T-helper 1 cell treated with Interleukin-12 subunit alpha and Interleukin-12 subunit beta and Interleukin-4 antibody, amounts not matched to agents 30 μg/mL and 1 μg/mL, for 36 hours (primary cell): ENCODE measurements at regions not wholly inside any gene's neighbourhood (a gene's known extent, or its start where the extent isn't known, plus 50 kb on each side); places are given as distances from the start of the nearest gene placed in this dataset.

Source experiments
- H3K27ac Mint-ChIP-seq: one replicate; pipeline ENCODE4 v1.8.0; 2021; ENCODE audit warnings: mild to moderate bottlenecking, mixed read lengths
- H3K27me3 Mint-ChIP-seq: one replicate; pipeline ENCODE4 v1.8.0; 2021; ENCODE audit warnings: low read depth, mixed read lengths
- H3K36me3 Mint-ChIP-seq: one replicate; pipeline ENCODE4 v1.8.0; 2021; ENCODE audit warnings: low read depth, mixed read lengths
- H3K4me1 Mint-ChIP-seq: one replicate; pipeline ENCODE4 v1.8.0; 2021; ENCODE audit warnings: low read depth, mixed read lengths
- H3K4me3 Mint-ChIP-seq: one replicate; pipeline ENCODE4 v1.8.0; 2021; ENCODE audit warnings: mild to moderate bottlenecking, moderate library complexity, mixed read lengths
- H3K9me3 Mint-ChIP-seq: one replicate; pipeline ENCODE4 v1.8.0; 2021; ENCODE audit warnings: mixed read lengths

DNA sequence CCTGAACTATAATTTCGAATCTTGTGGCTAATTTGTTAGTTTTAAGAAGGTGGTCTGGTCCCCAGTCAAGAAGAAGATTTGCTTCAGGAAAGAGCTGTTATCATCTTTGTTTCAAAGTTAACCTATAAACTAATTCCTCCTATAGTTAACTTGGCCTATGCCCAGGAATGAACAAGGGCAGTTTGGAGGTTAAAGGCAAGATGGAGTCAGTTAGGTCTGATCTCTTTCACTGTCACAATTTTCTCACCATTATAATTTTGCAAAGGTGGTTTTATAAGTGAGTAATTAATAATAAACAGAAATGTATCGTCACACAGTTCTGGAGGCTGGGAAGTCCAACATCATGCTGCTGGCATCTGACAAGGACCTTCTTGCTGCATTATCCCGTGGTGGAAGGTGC, 238.6 kb downstream of the PIK3R1 start:
- H3K36me3 Mint-ChIP-seq = no peaks in the 10 kb centered on the region
- H3K27me3 Mint-ChIP-seq = peaks cover 40% of the 10 kb centered on the region
- H3K9me3 Mint-ChIP-seq = no peaks in the 10 kb centered on the region
- no peak overlapping the region for H3K27ac Mint-ChIP-seq
- peaks cover 10% of the 10 kb centered on the region for H3K4me1 Mint-ChIP-seq
- H3K4me3 Mint-ChIP-seq = no peak overlapping the region

DNA sequence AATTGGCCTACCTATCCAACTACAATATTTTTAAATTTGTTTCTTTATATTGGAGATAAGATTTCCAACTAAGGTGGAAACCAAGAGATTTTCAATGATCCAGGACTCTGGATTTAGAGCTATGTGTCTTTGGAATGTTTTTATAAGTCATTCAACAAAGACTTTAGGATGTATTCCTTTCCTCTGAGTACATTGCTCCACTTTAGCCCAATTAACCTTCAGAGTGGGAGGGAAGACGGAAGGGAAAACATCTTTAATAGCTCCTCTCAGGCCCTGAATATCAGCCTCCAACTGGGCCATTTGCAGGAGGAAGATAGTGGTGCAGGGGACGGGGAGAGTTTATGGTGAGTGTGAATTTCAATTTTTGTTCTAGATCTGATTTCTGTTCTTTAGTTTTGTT, 239.2 kb downstream of the PIK3R1 start:
- Mint-ChIP-seq H3K9me3 (no peaks in the 10 kb centered on the region), H3K4me3 (no peak overlapping the region), H3K36me3 (no peaks in the 10 kb centered on the region), H3K4me1 (peaks cover 10% of the 10 kb centered on the region), H3K27ac (no peak overlapping the region), H3K27me3 (peaks cover 40% of the 10 kb centered on the region)

DNA sequence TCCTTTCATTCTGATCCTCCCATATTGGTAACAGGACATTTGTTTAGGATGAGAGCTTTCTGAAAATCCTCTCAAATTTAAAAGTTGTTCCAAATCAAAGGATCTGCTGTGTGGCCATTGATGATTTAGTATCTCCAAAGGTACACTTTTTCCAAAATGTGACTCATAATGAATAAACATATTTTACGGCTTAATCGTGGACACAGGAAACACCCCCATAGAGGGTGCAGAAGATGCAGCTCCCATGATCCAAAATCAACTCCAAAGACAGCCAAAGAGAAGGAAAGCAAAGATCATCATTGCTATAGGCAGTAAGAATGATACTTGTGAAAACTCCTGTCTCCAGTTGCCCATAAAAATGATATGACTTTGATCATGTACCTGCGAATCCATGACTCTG, 239.7 kb downstream of the PIK3R1 start:
- Mint-ChIP-seq H3K36me3 (no peaks in the 10 kb centered on the region), H3K9me3 (no peaks in the 10 kb centered on the region), H3K27ac (no peak overlapping the region), H3K4me1 (peaks cover 12% of the 10 kb centered on the region), H3K27me3 (peaks cover 37% of the 10 kb centered on the region), H3K4me3 (no peak overlapping the region)

DNA sequence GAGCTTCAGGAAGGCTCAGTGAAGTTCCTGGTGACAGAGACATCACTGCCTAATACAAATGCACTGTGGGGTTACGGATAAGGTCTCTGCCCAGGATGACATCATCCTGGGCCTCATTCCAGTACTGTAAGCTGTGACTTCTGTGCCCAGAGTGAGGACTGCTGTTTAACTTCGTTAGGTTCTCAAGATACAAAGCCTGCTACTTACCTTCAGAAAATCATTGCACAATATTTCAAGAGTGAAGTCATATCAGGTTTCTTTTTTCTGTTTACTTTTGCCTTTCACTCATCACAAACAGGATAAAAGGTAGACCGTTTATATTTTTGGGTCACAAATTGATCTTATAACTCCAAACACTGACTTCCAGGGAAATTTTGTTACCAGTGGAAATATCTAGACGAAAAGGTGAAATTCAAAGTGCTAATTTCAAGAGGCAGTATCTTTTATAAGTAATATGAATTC, 241.2 kb downstream of the PIK3R1 start:
- H3K27ac Mint-ChIP-seq = no peak overlapping the region

DNA sequence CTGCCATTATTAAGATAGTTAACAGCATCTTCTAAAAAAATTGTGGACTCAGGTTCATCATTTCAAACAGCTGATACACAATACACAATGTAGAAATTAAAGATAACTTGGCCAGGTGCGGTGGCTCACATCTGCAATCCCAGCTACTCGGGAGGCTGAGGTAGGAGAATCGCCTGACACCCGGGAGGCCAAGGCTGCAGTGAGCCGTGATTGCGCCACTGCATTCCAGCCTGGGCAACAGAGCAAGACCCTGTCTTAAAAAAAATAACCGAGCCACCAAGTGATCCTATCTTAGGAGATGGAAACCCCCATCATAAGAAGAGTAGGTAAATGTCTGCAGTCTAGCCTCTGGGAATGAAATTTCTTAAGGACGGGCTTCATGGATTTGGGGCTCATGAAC, 241.7 kb downstream of the PIK3R1 start:
- Mint-ChIP-seq H3K4me3 (no peak overlapping the region), H3K36me3 (no peaks in the 10 kb centered on the region), H3K27ac (no peak overlapping the region), H3K4me1 (peaks cover 12% of the 10 kb centered on the region), H3K9me3 (no peaks in the 10 kb centered on the region), H3K27me3 (peaks cover 28% of the 10 kb centered on the region)

More for the DNA sequence above, 241.2 kb downstream of the PIK3R1 start:
- Mint-ChIP-seq H3K27me3 (peaks cover 29% of the 10 kb centered on the region), H3K4me1 (peaks cover 12% of the 10 kb centered on the region), H3K9me3 (no peaks in the 10 kb centered on the region), H3K4me3 (no peak overlapping the region), H3K36me3 (no peaks in the 10 kb centered on the region)

DNA sequence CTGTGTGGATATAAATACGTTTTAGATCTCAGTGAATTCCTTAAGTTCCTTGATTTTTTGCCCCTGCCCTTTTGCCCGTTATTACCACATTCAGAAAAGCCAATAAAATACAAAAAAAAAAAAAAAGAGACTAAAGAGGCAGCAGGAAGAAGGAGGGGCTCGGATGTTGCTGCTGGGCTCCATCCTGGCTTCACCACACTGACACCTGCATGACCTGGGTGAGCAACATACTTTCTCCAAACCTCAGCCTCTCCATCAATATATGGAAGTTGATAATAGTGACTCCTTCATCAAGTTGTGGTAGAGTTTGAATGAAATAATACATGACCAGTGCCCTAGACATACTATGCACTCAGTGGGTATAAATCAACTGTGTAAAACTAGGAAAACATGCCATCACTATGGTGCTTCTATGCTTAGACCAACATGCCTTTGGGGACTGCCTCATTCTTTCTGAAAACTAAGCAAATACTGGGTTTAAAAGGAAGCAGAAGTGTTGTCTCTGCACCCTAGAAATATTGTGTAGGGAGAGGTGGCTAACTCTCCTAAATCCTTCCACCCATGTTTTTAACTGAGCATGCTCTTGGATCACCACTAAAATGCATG, 243.0 kb downstream of the PIK3R1 start:
- H3K9me3 Mint-ChIP-seq = no peaks in the 10 kb centered on the region
- no peaks in the 10 kb centered on the region for H3K36me3 Mint-ChIP-seq
- H3K27me3 Mint-ChIP-seq = peaks cover 22% of the 10 kb centered on the region
- H3K4me3 Mint-ChIP-seq = no peak overlapping the region
- no peak overlapping the region for H3K27ac Mint-ChIP-seq
- peaks cover 12% of the 10 kb centered on the region for H3K4me1 Mint-ChIP-seq

DNA sequence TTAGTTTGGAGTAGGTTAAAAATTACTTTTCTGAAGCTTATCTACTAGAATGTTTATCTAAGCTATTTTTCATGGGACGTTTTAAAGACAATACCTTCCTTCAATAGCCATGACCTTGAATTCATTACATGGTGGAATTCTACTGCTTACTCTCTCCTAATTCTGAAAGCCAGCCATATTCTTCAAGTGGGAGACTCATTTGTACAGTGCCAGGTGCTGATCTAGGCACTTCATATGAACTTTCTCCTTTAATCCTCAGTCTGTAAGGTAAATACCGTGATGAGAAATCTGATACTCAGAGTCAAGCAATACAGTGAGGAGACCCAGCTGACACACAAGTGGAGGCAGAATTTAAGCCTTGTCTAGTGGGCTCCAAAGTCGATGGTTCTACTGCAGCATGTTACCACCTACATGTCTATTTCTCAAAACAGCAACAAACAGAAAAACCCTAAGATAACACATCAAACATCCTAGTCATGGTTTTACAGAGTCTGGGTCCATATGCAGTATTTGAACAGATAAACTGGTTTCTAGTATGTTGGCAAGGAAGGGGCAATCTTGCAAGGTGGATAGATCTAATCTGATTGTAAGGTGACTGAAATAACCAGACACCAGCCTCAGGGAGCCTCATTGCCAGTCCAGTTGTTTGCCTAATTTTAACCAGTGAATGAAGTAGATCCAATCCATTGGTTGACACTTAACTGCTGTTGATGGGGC, 243.7 kb downstream of the PIK3R1 start:
- peaks cover 15% of the 10 kb centered on the region for H3K27me3 Mint-ChIP-seq
- no peaks in the 10 kb centered on the region for H3K36me3 Mint-ChIP-seq
- no peaks in the 10 kb centered on the region for H3K9me3 Mint-ChIP-seq
- no peak overlapping the region for H3K4me3 Mint-ChIP-seq
- H3K27ac Mint-ChIP-seq = no peak overlapping the region
- H3K4me1 Mint-ChIP-seq = peaks cover 12% of the 10 kb centered on the region

DNA sequence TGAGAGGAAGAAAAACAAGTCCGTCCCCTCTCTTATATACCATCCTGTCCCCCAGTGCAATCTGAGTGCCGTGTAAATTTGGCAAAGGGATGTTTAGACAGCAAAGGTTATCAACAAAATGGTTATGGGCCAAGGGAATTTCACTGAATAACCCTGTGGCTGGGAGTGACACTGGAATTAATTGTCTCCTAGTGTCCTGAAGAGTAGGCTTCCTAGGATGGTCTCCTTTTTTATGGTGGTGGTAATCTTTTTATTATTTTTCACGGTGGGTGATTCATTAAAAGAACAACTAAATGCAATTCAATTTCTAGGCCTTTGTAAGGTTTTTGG, 244.2 kb downstream of the PIK3R1 start:
- no peaks in the 10 kb centered on the region for H3K36me3 Mint-ChIP-seq
- no peaks in the 10 kb centered on the region for H3K9me3 Mint-ChIP-seq
- H3K4me1 Mint-ChIP-seq = peaks cover 12% of the 10 kb centered on the region
- H3K27me3 Mint-ChIP-seq = peaks cover 13% of the 10 kb centered on the region
- H3K4me3 Mint-ChIP-seq = no peak overlapping the region
- H3K27ac Mint-ChIP-seq = no peak overlapping the region

DNA sequence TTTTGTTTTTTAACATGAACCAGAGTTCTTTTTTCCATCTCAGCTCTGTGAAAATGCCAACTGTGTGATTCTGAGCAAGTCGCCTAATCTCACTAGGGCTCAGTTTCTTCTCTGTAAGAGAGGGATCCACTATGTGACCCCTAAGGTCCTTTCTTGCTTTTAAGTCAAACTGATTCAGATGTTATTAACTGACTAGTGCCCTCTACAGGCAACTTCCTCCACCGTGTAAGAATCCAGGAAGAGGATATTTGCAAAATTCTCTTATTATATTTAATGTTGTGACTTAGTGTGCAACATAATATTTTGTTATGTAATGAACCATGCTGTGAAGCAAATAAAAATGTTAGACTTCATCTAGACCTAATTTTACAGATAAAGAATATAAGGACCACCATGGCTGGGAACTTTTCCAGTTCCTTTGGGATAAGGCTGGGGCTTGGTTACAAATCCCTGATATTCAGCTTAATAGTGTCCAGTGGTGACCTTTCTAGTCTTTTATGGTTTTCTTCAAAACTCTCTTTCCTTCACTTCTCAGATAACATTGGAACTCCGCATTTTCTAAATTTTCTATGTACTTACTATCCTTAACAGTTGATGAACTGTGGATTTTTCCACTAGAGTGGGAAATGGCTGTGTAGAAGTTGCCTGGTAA, 244.7 kb downstream of the PIK3R1 start:
- no peaks in the 10 kb centered on the region for H3K36me3 Mint-ChIP-seq
- peaks cover 8% of the 10 kb centered on the region for H3K27me3 Mint-ChIP-seq
- H3K9me3 Mint-ChIP-seq = no peaks in the 10 kb centered on the region
- H3K27ac Mint-ChIP-seq = no peak overlapping the region
- H3K4me3 Mint-ChIP-seq = no peak overlapping the region
- H3K4me1 Mint-ChIP-seq = peaks cover 12% of the 10 kb centered on the region

DNA sequence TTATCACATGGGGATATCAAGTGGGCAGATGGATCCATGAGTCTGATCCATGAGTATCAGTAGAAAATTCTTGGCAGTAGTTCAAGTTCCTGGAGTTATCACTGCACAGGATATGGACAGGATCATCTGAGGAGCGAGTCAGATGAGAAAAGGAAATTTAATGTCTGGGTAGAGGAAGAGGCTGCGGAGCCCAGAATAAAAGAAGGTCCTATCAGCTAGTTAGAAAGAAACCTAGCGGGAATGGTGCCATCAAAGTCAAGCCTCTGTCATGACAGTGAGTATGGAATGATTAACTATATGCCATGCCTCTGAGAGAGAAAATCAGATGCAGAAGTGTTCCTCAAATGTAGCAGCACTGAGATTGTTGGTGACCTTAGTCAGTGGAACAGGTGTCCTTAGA, 248.1 kb downstream of the PIK3R1 start:
- Mint-ChIP-seq H3K4me1 (peaks cover 4% of the 10 kb centered on the region), H3K36me3 (no peaks in the 10 kb centered on the region), H3K27ac (no peak overlapping the region), H3K4me3 (no peak overlapping the region), H3K9me3 (no peaks in the 10 kb centered on the region), H3K27me3 (peaks cover 5% of the 10 kb centered on the region)

DNA sequence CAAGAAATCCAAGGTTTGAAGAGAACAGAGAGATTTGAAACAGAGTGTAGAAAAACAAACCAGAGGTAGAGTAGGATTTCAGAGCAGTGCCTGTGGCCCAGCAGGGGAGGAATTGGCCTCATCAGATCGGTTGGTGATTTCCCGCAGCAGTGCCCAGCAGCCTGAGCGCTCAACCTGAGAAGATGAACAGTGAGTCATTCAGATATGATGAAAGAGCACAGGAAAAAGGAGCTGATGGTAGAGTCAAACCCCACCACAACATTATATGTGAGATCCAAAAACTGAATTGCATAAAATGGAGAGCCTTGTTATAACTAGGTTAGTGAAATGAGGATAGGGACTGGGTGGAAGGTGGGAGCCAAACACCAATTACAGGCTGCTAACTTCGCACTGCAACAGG, 248.9 kb downstream of the PIK3R1 start:
- no peak overlapping the region for H3K27ac Mint-ChIP-seq
- no peaks in the 10 kb centered on the region for H3K36me3 Mint-ChIP-seq
- no peak overlapping the region for H3K4me3 Mint-ChIP-seq
- H3K9me3 Mint-ChIP-seq = no peaks in the 10 kb centered on the region
- H3K27me3 Mint-ChIP-seq = peaks cover 5% of the 10 kb centered on the region
- H3K4me1 Mint-ChIP-seq = peaks cover 2% of the 10 kb centered on the region

DNA sequence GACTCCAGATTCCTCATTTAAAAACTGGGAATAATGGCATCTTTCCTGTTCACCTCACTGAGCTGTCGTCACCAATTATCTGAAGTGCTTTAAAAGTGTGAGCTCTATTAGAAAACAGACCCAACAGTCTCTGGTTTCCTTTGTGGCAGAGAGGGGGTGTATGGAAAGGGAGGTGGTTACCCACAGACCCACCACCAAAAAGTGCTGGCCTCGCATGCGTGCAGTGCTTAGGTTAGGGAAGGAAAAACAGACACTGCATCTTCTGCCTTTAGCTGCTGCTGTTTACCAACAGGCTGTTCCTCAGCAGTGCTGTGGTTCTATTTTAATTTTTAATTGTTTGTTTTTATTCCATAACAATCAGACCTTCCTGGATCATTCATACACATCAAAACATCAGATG, 249.6 kb downstream of the PIK3R1 start:
- Mint-ChIP-seq H3K9me3 (no peaks in the 10 kb centered on the region), H3K4me1 (peaks cover under 1% of the 10 kb centered on the region), H3K4me3 (no peak overlapping the region), H3K27me3 (peaks cover 8% of the 10 kb centered on the region), H3K27ac (no peak overlapping the region), H3K36me3 (no peaks in the 10 kb centered on the region)

DNA sequence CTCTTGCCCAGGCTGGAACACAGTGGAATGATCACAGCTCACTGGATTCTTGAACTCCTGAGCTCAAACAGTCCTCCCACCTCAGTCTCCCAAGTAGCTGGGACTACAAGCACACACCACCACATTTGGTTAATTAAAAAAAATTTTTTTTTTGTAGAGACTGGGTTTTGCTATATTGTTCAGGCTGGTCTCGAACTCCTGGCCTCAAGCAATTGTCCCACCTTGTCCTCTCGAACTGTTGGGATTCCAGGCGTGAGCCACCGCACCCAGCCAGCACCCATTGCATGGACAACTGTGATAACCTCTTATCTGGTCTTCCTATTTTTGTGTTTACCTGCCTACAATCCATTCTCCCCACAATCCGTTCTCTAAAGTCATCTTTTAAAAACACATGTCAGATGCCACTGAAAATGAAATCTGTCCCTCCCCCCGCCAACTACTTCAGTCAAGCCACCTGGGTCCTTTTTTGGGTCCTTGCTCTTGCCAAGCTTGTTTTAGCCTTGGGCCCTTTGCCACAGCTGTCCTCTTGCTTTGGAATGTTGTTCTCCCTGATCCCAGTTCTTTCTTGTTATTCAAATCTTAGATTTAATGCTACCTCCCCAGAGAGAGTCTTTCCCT, 250.5 kb downstream of the PIK3R1 start:
- no peak overlapping the region for H3K4me3 Mint-ChIP-seq
- H3K27me3 Mint-ChIP-seq = peaks cover 12% of the 10 kb centered on the region
- no peaks in the 10 kb centered on the region for H3K36me3 Mint-ChIP-seq
- no peaks in the 10 kb centered on the region for H3K4me1 Mint-ChIP-seq
- H3K27ac Mint-ChIP-seq = no peak overlapping the region
- no peaks in the 10 kb centered on the region for H3K9me3 Mint-ChIP-seq

DNA sequence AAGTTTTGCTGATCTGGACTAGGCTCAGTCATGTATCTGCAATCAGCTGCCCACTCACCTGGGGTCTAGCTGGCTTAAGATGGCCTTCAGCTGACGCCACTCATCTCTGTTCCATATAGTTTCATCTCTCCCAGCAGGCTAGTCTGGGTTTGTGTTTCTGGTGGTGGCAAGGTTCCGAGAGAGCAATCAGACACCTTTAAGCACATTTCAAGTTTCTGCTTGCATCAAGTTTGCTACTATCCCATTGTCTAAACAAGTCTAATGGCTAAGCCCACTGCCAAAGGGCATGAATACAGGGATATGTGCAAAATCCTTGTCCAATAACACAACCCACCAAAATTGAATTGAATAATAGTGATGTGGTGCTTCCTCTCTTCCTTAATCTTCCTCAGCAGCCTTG, 251.7 kb downstream of the PIK3R1 start:
- H3K27ac Mint-ChIP-seq = no peak overlapping the region
- peaks cover 12% of the 10 kb centered on the region for H3K27me3 Mint-ChIP-seq
- no peaks in the 10 kb centered on the region for H3K4me1 Mint-ChIP-seq
- no peak overlapping the region for H3K4me3 Mint-ChIP-seq
- no peaks in the 10 kb centered on the region for H3K9me3 Mint-ChIP-seq
- no peaks in the 10 kb centered on the region for H3K36me3 Mint-ChIP-seq

DNA sequence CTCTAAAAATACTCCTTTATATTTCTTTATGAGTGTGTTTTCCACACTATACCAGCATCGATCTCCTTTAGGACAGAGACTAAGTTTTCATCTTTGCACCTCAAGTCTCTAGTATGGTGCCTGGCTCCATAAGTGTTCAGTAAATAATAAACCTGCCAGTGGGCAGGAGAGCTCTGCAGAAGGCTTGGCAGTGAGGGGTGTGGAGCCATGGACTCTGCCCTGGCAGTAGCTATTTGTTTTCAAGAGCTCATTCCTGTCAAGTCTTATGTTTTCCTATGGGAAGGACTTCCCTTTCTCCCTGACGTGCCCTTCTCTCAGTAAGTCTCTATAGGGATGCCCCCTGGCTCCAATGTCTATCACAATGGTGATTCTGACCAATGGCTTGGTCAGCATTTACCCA, 252.2 kb downstream of the PIK3R1 start:
- H3K9me3 Mint-ChIP-seq = no peaks in the 10 kb centered on the region
- H3K36me3 Mint-ChIP-seq = no peaks in the 10 kb centered on the region
- H3K4me1 Mint-ChIP-seq = no peaks in the 10 kb centered on the region
- H3K27me3 Mint-ChIP-seq = peaks cover 12% of the 10 kb centered on the region
- H3K4me3 Mint-ChIP-seq = no peak overlapping the region
- H3K27ac Mint-ChIP-seq = no peak overlapping the region
